Prostate gland (tissue), 2 donors: ENCODE measurements at regions not wholly inside any gene's neighbourhood (a gene's known extent, or its start where the extent isn't known, plus 50 kb on each side); places are given as distances from the start of the nearest gene placed in this dataset.

ENCODE experiments used
- DNase-seq: peaks from one replicate; pipeline ENCODE4 v3.0.0-alpha.2; 2019; ENCODE audit warnings: low spot score
- H3K27ac ChIP-seq, 2 donors: fragments of 200-600 bp; sonication (generic); 2 replicates each; pipeline ENCODE4 v1.5.1; 2017 to 2019
- H3K27me3 ChIP-seq: fragments of 200-600 bp; sonication (generic); replicated peaks from 2 replicates; pipeline ENCODE4 v1.5.1; 2019; ENCODE audit not compliant: insufficient read depth
- H3K36me3 ChIP-seq, 2 donors: fragments of 200-600 bp; sonication (generic); 1 replicate in 1 of 2; 2 replicates in 1 of 2; pipeline versions ENCODE4 v1.5.1 to v1.8.1; 2017 to 2019
- H3K4me1 ChIP-seq: fragments of 200-600 bp; sonication (generic); replicated peaks from 2 replicates; pipeline ENCODE4 v1.5.1; 2019
- H3K4me3 ChIP-seq, 2 donors: fragments of 200-600 bp; sonication (generic); 2 replicates each; pipeline ENCODE4 v1.5.1; 2017 to 2019
- H3K9me3 ChIP-seq: fragments of 200-600 bp; sonication (generic); 2 replicates; pipeline ENCODE4 v1.5.1; 2017
- POLR2A ChIP-seq: fragments of 450-650 bp; IDR thresholded peaks from one replicate; pipeline ENCODE4 v1.6.1; 2016; ENCODE audit warnings: antibody characterized with exemption, mild to moderate bottlenecking
- POLR2AphosphoS5 ChIP-seq: sonication (generic); formaldehyde crosslinking; IDR thresholded peaks from one replicate; pipeline ENCODE4 v1.6.1; 2017; ENCODE audit warnings: antibody characterized with exemption
- WGBS: methylation state at CpG from one replicate; pipeline ENCODE4 v1.1.5; 2018; 5-methylcytosine and 5-hydroxymethylcytosine counted together
- intact Hi-C: fragments of 100-400 bp; cut with DNase I; formaldehyde crosslinking; loops from one replicate; pipeline ENCODE4 v1.14.2; 2022
- TF ChIP-seq, protein P1 (sequence below), 4 experiments: fragments of 200-600 bp in 2 of 4; fragments of 450-650 bp in 2 of 4; sonication (generic) in 2 of 4; IDR thresholded peaks; 1 replicate in 3 of 4; 2 replicates in 1 of 4; pipeline ENCODE4 v1.5.1; 2016 to 2019; ENCODE audit warnings: antibody characterized with exemption in 4 of 4, mild to moderate bottlenecking in 2 of 4, moderate library complexity in 2 of 4

- TF ChIP-seq, protein P1, sequence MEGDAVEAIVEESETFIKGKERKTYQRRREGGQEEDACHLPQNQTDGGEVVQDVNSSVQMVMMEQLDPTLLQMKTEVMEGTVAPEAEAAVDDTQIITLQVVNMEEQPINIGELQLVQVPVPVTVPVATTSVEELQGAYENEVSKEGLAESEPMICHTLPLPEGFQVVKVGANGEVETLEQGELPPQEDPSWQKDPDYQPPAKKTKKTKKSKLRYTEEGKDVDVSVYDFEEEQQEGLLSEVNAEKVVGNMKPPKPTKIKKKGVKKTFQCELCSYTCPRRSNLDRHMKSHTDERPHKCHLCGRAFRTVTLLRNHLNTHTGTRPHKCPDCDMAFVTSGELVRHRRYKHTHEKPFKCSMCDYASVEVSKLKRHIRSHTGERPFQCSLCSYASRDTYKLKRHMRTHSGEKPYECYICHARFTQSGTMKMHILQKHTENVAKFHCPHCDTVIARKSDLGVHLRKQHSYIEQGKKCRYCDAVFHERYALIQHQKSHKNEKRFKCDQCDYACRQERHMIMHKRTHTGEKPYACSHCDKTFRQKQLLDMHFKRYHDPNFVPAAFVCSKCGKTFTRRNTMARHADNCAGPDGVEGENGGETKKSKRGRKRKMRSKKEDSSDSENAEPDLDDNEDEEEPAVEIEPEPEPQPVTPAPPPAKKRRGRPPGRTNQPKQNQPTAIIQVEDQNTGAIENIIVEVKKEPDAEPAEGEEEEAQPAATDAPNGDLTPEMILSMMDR (IDR thresholded peaks at IDR 0.05) = no peak
- TF ChIP-seq POLR2AphosphoS5 (no peak), POLR2A (no peak)
- WGBS = 83% methylated on average over 2 of the region's 2 CpGs
- H3K9me3 ChIP-seq = no peaks in the 10 kb centered on the region
- no peak overlapping the region for H3K4me3 ChIP-seq
- intact Hi-C loops = no loop called here
- no peaks in the 10 kb centered on the region for H3K4me1 ChIP-seq
- no peak for DNase-seq
- H3K27ac ChIP-seq = no peak overlapping the region
- no peaks in the 10 kb centered on the region for H3K36me3 ChIP-seq
- no peaks in the 10 kb centered on the region for H3K27me3 ChIP-seq
These were observed 150.8 kb upstream of the NR3C1 start for GRCh38 chr5:143554187-143554717.

GRCh38 chr5:143552680-143553079 lies 149.2 kb upstream of the NR3C1 start:
- Histone ChIP-seq H3K27me3 (no peaks in the 10 kb centered on the region), H3K27ac (no peak overlapping the region), H3K36me3 (no peaks in the 10 kb centered on the region), H3K4me1 (no peaks in the 10 kb centered on the region), H3K4me3 (no peak overlapping the region), H3K9me3 (no peaks in the 10 kb centered on the region)
- 100% methylated on average over 1 of the region's 1 CpG for WGBS
- intact Hi-C loops = no loop called here
- no peak for DNase-seq
- TF ChIP-seq POLR2AphosphoS5 (no peak), POLR2A (no peak)
- TF ChIP-seq, protein P1 (IDR thresholded peaks at IDR 0.05) = no peak

- DNase-seq = no peak
- no peaks in the 10 kb centered on the region for H3K36me3 ChIP-seq
- H3K27me3 ChIP-seq = no peaks in the 10 kb centered on the region
- 58% methylated on average over 2 of the region's 2 CpGs for WGBS
- intact Hi-C loops = no loop called here
- no peaks in the 10 kb centered on the region for H3K9me3 ChIP-seq
- no peaks in the 10 kb centered on the region for H3K4me1 ChIP-seq
- H3K27ac ChIP-seq = no peak overlapping the region
- no peak overlapping the region for H3K4me3 ChIP-seq
- TF ChIP-seq POLR2AphosphoS5 (no peak), POLR2A (no peak)
- TF ChIP-seq, protein P1 (IDR thresholded peaks at IDR 0.05) = no peak
These were observed 148.3 kb upstream of the NR3C1 start for GRCh38 chr5:143551820-143552251.

- intact Hi-C loops = no loop called here
- Histone ChIP-seq H3K4me1 (no peaks in the 10 kb centered on the region), H3K4me3 (no peak overlapping the region), H3K36me3 (no peaks in the 10 kb centered on the region), H3K9me3 (no peaks in the 10 kb centered on the region), H3K27me3 (no peaks in the 10 kb centered on the region), H3K27ac (no peak overlapping the region)
- no peak for DNase-seq
- 96% methylated on average over 2 of the region's 2 CpGs for WGBS
- TF ChIP-seq POLR2A = no peak
- TF ChIP-seq, protein P1 (IDR thresholded peaks at IDR 0.05) = no peak
- TF ChIP-seq POLR2AphosphoS5 = no peak
These were observed 147.6 kb upstream of the NR3C1 start for GRCh38 chr5:143550986-143551630.

- intact Hi-C loops = no loop called here
These were observed 143.9 kb upstream of the NR3C1 start for GRCh38 chr5:143547342-143547741.

More at GRCh38 chr5:143547342-143547741, 143.9 kb upstream of the NR3C1 start:
- TF ChIP-seq POLR2AphosphoS5 (no peak), POLR2A (no peak)
- TF ChIP-seq, protein P1 (IDR thresholded peaks at IDR 0.05) = no peak
- H3K27me3 ChIP-seq = no peaks in the 10 kb centered on the region
- H3K4me3 ChIP-seq = no peak overlapping the region
- no peak overlapping the region for H3K27ac ChIP-seq
- no peaks in the 10 kb centered on the region for H3K36me3 ChIP-seq
- H3K4me1 ChIP-seq = no peaks in the 10 kb centered on the region
- H3K9me3 ChIP-seq = no peaks in the 10 kb centered on the region
- no peak for DNase-seq
